ENCODE measurements at regions not wholly inside any gene's neighbourhood (a gene's known extent, or its start where the extent isn't known, plus 50 kb on each side); places are given as distances from the start of the nearest gene placed in this dataset.

DNA sequence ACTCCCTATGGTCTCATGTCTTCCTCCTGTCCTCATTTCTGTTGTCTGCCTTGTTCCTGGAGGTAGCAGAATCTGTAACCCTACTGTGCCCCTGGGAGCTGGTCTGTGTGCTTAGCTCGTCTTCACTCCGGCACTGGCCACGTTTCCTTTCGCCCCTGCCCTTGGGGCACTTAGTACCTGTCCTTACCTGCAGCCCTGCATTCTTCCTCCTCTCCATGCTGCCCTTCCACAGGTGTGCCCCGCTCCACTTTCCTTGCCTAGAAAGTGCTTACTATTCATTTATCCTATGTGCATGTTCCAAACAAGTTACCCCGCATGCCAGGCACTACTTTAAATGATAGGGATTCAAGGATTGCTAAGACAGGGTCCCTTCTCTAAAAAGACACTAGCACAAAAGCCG is 199.9 kb upstream of the ZMIZ1 start:
- no peak for DNase-seq

DNA sequence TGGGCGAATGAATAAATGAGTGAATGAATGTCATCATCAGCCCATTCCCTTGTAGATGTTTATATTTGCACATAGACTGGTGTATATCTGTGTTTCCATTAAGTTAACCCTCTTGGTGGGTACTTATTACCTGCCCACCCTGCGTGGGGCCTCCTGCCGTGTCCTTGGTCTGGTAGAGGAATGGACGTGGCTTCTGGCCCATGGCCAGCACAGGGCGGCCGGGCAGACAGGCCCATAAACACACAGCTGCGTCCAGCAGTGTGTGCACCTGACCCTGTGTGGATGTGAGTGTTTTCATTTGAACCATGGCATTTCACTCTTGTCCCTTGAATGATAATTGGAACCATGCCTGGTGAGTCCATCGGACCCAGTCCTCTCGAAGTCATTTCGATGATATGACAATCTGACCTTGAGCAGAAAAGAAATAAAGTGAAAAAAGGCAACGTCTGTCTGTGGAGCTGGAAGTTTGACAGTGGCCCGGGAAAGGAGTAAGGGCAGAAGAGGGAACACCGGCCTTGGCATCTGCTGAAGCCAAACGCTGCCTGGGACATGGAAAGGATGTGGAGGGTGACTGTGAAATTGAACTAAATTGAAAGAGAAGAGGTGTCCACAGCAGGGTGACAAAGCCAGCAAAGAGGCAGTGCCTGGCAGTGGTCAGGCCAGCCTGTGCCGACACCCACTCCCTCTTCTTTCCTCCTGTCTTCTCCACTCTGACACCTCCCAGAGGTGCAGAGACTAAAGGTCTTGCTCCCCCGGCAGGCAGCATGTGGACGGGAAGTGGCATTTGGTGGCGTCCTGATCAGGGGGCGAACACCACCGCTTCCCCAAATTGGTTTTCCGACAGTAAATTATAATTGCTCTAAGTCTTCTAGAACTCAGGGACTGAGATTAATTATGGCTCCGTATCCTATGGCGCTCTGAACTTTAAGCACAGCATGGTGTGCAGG is 199.0 kb upstream of the ZMIZ1 start:
- DNase-seq: no peak

DNA sequence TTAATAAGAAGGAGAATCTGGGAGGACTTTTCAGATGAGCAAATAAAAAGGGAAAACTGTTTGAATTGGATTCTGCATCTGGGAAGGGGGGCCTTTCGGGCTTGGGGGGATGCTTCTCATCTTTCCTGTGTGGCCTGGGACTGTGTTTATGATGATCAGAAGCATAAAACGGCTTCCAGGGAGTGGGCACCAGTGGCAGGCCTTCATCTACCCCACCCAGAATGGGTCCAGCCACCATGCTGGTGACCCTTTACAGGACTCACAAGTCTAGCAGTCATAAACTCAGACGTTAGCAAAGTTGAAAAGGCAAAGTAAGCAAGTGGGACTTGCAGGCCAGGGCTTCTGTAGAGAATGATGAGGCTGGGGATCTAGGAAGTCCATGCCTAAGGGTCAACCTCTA is 198.3 kb upstream of the ZMIZ1 start:
- DNase-seq: no peak

DNA sequence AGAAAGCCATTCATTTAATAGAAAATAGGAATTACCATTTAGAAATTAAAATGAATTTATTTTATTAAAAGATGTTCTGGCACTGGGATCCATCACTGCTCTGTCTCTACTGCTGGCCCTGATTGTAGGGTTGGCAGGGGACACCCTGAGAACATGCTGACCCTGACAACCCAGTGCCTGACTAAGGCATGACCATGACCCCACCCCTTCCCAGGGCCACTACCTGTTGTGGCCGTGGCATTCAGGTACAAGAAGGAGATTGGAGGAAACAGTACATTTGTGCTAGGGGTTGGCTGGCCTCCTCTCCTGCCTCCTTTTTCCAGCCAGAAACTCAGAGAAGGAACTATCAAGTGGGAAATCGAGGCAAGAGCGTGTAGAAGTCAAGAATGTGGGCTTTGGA is 197.0 kb upstream of the ZMIZ1 start:
- DNase-seq: no peak

DNA sequence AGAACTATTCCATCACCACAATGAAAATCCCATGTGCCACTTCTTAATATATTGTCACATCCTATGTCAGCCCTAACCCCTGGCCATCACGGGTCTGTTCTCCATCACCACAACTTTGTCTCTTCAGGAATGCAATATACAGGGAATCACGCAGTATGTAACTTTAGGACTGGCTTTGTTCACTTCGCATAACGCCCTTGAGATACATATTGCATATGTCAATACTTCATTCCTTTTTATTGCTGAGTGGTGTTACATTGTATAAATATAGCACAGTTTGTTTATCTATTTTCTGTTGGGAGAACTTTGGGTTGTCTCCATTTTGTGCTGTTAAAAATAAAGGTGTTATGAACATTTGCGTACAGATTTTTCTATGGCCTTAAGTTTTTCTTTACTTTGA is 195.4 kb upstream of the ZMIZ1 start:
- DNase-seq: no peak

DNA sequence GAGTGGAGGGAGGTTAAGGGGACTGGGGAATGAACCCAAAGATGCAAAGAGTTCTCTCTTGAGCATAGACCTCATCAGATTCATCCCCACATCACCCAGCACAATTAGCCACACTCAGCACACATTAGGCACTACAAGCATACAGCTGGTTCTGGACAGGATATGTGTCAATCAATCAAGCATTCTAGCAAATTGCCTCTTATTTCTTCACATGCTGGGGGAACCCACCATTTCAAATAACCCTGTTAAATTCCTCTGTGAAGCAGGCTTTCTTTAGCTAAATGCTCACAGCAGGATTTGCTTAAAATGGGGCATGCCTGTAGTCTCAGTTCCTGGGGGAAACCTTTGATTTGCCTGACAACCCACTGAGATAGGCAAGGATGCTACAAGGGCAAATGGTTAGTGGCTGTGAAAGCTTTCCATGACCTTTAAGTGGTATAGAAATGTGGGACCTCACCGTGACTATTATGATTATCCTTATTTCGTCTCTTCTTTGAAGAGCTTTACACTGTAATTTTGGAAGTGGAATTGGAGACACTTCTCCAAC is 193.4 kb upstream of the ZMIZ1 start:
- DNase-seq: no peak

DNA sequence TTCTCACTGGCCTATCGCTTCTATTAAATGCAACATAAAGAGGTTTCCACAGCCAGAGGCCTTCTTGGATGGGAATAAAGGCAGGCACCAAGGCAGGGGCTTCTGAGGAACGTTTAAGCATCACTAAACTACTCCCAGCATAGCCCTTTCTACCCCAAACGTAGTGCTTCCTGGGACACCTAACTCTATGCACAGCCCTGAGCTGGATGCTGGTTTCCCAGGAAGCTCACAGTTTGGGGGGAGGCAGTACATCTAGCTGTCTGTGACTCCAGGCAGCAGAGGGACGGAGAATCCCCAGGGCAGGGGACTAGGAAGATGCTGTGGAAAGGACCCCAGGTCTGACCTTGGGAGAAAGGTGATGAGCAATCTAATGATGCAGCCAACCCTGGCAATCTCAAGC is 192.8 kb upstream of the ZMIZ1 start:
- DNase-seq: no peak

DNA sequence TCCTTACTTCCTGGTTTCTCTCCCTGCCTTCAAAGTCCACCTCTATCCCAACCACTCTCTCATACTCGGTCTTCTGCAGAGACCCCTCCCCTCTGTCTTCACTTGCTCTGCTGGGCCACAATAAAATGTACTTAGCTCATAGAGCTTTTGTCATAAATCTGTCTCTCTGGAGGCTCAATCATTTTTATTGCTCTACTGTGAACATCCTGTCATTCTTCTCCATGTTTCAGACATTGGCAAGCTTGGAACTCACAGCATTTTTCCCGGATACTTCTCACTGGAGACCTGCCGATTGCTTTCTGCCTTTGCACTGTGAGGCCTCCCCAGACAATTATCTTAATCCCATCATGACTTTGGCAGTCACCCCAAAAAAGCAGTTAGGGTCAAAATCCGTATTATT is 192.3 kb upstream of the ZMIZ1 start:
- no peak for DNase-seq

DNA sequence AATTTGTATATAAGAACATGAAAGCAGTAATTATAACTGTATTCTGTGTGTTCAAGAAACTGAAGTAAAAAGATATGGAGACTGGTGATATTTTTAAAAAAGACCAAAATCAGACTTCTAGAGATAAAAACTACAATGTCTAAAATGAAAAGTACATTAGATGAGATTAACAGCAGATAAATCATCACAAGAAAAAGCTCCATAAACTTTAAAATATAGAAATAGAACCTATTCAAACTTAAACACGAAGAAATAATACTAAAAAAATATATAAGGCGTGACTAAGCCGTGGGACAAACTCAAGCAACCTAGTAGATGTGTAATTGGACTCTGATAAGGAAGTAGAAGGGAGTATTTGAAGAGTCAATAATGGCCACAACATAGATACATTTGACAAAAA is 189.1 kb upstream of the ZMIZ1 start:
- DNase-seq: no peak

DNA sequence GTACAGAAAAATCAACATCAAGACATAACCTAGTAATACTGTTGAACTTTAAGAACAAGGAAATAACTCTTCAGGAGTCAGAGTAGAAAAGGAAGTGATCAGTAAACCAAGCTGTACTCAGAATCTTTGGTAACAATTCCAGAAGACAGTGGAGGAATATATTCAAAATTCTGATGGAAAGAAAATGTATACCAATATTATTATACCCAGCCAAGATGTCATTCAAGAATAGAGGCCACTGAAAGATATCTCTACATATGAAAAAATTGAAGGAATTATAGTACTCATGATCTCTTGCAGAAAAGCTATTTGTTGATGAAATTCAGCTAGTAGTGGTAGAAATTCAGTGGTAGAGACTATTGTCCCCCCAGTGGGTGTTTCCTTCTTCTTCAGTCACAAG is 182.6 kb upstream of the ZMIZ1 start:
- no peak for DNase-seq

DNA sequence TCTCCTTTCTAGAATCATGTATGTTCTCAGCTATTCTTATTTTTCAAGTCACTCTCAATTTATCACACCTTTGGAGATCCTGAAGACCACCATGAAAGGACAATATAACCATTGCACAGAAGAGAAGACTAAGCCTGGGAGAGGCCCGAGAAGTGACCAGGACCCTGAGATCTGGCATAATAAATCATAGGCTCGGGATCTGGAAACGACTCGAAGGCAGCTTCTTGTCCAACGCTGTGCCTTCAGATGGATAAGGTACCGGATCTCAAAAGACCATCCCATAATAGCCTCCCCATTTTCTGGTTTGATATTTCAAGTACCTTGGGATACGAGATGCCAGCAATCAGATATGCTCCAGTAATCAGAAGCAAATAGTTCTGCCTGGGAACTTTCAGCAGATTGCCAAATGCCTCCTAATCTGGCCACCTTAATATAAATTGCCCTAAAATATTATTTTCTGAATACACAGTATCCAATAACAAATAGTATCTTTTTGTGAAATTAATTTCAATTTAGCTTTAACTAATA is 179.2 kb upstream of the ZMIZ1 start:
- no peak for DNase-seq

DNA sequence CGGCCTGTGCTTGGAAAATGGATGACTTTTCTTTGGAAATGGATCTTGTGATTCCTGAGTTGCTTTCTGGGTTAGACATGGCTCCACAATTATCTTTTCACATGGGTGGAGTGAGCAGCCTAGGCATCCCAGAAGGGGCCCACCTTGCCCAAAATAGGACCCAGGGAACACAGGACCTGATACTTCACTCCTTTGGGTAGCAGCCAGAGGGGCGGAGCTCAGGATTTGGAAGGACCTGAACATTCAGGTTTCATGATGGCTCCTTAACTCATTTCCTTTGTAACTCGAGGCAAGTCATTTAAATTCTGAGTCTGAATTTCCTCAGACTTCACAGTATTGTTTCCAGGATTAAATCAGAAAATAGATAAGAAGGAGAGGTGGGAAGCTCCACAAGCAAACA is 178.3 kb upstream of the ZMIZ1 start:
- DNase-seq: no peak

DNA sequence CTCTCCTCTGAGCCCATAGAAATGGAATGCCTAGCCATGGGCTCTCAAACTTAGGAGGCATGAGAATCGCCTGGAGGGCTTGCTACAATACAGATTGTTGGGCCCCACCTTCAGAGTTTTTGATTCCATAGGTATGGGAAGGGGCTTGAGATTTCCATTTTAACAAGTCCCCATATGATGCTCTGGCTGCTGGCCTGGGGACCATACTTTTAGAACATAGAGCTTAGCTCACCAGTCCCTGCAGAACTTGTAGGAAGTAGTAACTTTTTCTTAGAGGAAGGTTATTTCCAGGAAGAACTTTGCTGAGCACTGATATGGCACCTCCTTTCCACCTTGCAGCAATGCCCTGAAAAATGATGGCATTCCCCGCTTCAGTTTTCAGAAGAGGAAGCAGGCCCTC is 177.0 kb upstream of the ZMIZ1 start:
- DNase-seq: no peak

DNA sequence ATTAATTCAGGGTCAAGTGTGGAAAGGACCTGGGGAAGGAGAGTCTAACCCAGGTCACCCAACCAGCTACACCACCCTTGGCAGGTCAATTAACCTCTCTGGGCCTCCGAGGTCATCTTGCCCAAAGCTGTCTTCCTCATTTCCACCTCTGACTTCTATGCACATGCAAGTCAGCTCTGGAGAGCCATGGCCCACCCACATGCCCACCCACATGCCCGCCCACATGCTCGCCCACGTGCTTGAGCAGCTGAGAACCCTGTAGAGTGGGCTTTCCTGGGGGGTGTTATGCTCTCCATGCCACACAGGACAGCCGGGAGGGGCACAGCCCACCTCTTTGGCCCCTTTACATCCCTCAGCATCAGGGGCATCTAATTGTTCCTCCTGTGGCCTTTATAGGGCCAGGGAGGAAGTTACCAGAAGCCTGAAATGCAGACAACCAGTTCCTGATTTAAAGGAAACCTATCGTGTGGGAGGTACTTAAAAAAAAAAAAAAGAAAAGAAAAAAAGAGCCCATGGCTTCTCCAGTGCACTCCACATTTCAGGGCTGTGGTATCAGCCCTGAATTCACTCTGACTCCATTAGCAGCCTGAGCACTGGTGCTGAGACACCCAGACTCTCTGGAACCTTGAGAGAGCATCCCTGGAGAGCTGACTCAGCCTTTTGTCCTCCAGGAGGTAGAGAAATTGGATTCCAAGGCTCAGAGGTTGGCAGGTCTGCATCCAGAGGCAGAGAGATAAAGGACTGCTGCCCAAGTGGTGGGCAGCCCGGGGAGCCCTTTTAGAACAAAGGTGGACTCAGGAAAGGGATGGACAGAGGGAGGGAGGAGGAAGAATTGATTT is 176.2 kb upstream of the ZMIZ1 start:
- no peak for DNase-seq

DNA sequence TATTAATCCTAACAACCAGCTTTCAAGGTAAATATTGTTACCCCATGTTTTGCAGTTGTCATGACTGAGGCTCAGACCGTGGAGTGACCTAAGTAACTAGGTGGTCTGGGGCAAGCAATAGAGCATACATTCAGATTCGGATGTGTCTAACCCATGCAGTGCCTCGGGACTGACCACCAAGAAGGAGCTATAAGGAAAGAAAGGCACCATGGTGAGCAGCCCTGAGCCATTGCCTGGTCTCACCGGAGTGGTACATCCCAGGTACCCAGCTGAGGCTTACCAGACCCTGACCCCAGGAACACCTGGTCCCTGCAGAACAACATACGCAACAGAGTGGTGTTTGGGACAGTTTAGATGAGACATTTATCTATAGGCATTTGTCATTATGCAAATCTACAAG is 175.5 kb upstream of the ZMIZ1 start:
- DNase-seq: no peak

DNA sequence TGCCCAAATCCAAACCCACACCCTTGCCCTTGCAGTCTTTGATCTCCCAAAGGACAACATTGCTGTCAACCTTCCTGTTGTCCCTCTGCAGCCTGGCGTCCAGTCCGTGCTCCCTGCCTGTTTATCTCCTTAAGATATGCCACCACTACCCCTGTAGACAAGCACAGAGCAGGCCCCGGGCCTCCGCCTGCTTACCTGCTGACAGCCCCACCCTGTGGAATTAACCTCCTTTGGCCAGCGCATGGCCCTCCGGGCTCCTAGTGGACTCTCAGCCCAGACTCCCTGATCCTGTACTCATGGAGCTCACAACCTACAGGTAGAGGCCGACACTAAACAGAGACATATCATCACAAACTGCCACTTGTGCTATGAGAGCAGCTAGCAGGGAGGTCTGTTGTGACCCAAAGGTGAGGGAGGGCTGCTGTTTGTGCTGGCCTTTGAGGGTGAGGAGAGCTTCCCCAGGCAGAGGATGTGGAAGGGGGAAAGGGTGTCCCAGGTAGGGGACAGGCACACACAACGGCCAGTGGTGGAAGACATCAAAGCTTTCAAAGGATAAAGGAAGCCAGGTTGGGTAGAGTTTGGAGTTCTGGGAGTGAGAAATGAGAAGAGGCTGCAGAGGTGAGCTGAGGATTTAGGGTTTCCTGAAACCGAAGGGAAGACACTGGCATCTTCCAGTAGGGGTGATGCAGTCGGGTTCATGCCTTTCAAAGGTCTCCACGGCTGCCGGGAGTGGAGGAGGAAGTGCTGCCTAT is 174.5 kb upstream of the ZMIZ1 start:
- DNase-seq: no peak

DNA sequence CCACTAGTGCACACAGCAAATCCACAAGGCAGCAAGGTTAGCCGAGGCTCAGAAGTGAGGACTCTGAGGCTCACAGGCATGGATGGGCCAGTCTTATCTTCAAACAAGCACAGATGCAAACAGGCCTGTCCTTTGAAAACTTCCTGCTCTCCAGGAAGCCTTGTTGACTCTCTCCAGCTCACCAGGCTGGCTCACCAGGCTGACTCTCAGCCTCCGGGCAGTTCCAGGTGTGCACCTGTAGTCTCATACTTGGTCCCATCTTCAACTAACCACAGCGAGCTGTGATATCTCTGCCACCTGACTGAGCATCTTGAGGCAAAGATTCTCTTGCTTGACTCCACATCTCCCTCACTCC is 173.9 kb upstream of the ZMIZ1 start:
- DNase-seq: no peak

DNA sequence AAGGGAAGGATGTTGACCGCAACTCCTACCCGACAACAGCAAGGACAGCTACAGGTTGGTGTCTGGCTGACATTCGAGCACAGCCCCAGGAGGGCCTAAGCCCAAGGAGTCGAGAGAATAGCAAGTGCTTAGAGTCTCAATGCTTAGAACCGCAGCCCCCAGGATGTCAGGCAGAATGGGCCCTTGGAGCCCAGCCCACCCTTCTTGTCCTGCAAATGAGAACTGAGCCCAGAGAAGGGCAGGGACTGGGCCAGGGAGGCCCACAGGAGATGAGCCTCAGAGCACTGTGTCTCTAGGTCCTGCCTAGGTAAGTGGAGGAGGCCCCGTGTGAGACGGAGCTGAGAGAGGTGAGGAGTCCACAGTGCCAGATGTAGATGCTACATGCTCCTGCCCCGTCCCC is 173.3 kb upstream of the ZMIZ1 start:
- no peak for DNase-seq

DNA sequence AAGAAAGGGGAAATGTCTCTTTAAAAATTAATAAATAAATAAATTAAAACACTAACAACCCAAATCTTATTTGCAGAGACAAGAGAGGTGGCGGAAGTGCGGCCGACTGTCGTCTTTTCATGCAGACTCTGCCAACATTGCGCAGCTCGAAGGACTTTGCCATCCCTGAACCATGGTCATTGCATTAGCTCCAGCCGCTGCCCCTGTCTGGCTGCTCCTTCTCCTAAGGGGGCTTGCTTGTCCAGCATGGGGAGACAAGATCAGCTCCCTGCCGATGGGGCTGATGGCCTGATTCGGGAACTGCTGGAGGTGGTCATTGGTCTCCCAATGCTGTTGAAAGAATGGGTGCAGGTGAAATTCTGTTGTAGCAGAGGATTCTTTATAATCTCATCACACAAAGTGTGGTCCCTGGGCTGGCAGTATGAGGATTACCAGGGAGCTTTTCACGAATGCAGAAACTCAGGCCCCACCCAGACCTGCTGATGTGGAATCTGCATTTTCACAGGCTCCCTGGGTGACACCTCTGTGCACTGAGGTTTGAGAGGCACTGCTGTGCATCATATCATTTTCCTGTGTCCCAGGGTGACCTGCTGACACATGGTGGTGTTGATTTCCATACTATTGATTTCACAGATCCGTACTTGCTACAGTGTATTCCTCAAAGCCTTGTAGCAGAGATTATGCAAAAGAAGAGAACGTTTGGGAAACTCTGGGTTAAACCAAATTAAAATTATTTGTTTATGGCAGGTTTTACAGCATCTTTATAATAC is 172.4 kb upstream of the ZMIZ1 start:
- DNase-seq: no peak

DNA sequence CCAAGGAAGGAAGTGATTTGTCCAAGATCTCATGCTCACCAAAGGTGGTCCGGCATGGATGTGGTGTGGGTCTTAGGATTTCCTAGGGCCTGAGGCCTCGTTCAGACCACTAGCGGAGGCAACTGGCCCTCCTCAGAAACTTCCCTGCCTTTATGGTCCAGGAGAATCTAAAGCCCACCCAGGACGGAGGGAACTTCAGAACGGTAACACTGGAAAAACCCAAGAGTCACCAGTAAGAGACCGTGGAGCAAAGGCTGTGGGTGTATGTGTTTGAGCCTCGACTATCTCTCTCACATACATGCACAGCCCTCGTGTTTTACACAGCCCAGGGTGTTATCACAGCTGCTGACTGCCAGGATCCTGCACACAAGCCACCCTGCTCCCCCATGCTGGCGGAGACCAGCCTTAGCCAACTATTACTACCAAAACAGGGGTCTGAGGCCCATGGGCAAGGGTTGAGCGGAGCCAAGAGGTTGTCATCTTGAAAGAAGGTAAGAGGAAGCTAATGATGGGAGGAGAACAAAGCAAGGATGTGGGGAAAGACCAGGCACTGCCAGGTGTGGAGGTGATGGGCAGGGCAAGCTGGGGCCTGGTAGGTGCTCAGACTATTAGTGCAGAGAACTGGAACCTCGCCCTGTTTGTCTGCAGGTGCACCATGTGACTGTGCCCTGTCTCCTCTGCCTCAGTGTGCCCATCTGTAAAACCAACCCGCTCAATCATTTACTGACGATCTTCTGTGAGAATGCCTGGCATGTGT is 170.2 kb upstream of the ZMIZ1 start:
- DNase-seq: no peak

DNA sequence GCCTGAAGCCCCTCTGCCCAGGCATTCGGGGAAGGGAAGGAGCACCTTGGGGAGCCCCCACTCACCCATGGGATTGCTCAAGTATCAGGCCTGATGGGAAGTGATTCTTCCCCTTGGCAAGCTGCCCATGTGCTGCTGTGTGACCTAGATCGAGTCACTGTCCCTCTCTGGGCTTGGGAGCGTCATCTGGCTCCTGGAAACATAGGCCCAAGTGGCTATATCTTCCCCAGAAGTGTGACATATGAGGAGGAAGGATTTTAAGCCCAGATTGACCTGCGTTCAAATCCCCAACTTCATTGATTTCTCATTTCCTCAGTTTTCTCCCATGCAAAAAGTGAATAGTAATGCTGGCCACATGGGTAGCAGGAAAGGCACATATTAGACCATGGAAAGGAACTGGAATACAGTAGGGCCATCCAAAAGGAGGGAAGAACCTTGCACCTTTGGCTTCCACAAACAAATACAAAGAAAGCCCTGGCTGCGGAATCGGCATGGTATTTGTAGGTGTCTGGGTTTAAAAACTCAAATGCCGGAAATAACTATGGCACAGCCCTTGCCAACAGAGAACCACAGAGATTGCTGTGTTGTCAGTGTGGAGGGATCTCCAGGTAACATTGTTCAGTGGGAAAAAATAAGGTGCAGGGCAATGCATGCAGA is 169.5 kb upstream of the ZMIZ1 start:
- DNase-seq: no peak

All from activated T-cell treated with anti-CD3 and anti-CD28 coated beads for 4 hours (primary cell).